Epithelial cell of proximal tubule (primary cell): ENCODE measurements at regions not wholly inside any gene's neighbourhood (a gene's known extent, or its start where the extent isn't known, plus 50 kb on each side); places are given as distances from the start of the nearest gene placed in this dataset.

ENCODE experiments used
- DNase-seq: peaks from one replicate; pipeline ENCODE4 v3.0.0-alpha.2; 2011; ENCODE audit warnings: low read depth
- H3K4me3 ChIP-seq: 2 replicates; pipeline ENCODE4 v1.5.1; 2011; ENCODE audit warnings: low read depth, mild to moderate bottlenecking, low read length
- TF ChIP-seq, protein P1 (sequence below): conservative IDR thresholded peaks from 2 replicates; pipeline ENCODE4 v1.5.1; 2012; ENCODE audit warnings: low read depth, mild to moderate bottlenecking, low read length

DNA sequence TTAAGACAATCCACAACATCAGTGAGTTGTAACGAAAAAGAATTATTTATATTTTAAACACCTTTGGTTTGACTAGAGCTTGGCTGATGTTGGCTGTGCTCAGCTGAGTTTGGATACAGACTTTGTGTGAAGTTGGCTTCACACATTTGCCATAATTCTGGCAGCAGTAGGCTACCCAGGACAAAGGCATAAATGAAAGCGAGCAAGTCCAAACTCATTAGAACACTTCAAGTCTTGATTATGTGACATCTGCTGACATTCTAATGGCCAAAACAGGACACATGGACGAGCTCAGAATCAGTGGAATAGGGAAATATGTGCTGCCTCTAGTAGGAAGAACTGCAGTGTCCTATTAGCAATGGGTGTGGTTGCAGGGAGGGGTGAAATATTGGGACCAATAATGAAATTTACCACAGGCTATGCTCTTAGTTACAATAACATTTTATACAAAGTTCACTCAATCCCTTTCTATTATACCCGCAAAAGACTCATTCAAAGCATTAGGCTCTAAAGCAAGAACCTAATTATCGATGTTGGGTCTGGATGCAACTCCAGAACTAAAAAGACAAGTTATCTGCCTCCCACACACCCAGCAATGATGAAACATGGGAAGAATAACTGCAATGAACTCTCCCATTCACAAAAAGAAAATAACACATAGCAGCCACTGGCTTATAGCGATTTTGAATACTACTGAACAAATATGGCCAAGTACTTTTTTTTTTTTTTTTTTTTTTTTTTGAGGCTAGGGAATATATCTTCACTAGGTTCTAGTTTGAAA is 493.9 kb upstream of the RASGRP1 start:
- TF ChIP-seq, protein P1, sequence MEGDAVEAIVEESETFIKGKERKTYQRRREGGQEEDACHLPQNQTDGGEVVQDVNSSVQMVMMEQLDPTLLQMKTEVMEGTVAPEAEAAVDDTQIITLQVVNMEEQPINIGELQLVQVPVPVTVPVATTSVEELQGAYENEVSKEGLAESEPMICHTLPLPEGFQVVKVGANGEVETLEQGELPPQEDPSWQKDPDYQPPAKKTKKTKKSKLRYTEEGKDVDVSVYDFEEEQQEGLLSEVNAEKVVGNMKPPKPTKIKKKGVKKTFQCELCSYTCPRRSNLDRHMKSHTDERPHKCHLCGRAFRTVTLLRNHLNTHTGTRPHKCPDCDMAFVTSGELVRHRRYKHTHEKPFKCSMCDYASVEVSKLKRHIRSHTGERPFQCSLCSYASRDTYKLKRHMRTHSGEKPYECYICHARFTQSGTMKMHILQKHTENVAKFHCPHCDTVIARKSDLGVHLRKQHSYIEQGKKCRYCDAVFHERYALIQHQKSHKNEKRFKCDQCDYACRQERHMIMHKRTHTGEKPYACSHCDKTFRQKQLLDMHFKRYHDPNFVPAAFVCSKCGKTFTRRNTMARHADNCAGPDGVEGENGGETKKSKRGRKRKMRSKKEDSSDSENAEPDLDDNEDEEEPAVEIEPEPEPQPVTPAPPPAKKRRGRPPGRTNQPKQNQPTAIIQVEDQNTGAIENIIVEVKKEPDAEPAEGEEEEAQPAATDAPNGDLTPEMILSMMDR: no peak
- no peak for DNase-seq
- H3K4me3 ChIP-seq: no peak overlapping the region

DNA sequence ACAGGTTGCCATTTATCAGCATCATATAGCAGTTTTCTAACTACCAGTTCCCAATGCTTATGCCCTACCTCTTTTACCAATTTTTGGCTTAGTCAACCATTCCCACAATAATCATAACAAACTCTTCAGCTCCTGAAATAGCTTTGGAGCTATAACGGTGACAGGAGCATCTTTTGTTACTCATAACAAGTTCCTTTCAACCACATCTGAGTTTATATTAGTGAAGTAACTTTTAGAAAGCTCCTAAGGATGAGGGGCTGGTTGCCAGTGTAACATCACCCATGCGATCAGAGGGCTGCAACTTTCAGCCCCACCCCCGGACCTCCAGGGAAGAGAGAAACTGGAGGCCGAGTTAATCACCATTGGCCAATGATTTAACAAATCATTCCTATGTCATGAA is 495.3 kb upstream of the RASGRP1 start:
- TF ChIP-seq, protein P1: no peak
- DNase-seq: no peak
- no peak overlapping the region for H3K4me3 ChIP-seq

- DNase-seq: no peak
- TF ChIP-seq, protein P1: no peak
- H3K4me3 ChIP-seq: no peak overlapping the region
Measured at GRCh38 chr15:39061952-39062464, 497.4 kb upstream of the RASGRP1 start.

DNA sequence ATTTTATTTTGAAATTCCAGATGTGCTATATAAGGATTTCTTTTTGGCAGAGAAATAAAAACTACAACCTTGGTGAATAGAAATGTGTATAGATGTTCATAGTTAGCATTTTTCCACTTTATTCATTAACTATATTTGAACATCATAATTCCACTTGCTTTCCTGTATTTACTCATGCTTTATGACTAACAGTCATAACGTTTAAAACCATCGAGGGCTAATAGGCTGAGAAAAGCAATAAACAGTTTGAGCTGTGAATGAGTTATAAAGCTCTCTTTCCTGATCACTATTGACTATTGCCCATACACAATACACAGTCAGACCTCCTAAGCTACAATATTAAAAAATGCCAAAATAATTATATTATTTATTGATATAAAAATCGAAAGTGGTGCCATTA is 502.1 kb upstream of the RASGRP1 start:
- TF ChIP-seq, protein P1: no peak
- DNase-seq: no peak
- H3K4me3 ChIP-seq: no peak overlapping the region

- TF ChIP-seq, protein P1: no peak
- no peak overlapping the region for H3K4me3 ChIP-seq
- no peak for DNase-seq
Measured at GRCh38 chr15:39074341-39074985, 506.4 kb upstream of the THBS1 start.

DNA sequence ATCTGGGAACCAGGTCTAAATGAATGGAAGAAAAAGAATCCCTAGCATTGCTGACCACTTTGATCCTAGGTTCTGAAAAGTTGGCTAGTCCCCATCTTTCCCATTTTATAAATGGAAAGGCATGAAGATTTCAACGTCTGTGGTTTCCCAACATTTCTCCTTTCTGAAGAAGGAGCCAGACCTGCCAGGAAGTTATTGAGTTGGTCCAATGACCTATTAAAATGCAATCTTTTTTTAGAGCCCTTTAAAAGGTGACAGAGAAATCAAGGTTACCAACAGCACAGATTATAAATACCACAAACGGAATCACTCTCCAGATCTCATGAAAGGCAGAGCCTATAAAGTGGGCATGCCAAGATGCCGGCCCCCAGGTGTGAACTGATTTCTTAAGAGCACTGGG is 505.6 kb upstream of the THBS1 start:
- DNase-seq: no peak
- no peak overlapping the region for H3K4me3 ChIP-seq
- TF ChIP-seq, protein P1: no peak
